NCI-H446 (cell line): ENCODE measurements at regions not wholly inside any gene's neighbourhood (a gene's known extent, or its start where the extent isn't known, plus 50 kb on each side); places are given as distances from the start of the nearest gene placed in this dataset.
A peak's percentile ranks its signal among the peaks of the same experiment; 100 is the strongest.

ENCODE experiments used
- DNase-seq, 2 experiments: peaks; one replicate each; lab custom pipeline; 2025; lab: John Stamatoyannopoulos, UW

- no peak for DNase-seq
These were observed 103.6 kb downstream of the PALM2AKAP2 start for GRCh38 chr9:109883623-109884022.

GRCh38 chr9:109886041-109886440, 106.0 kb downstream of the PALM2AKAP2 start:
- DNase-seq: no peak

- no peak for DNase-seq
These were observed 106.6 kb downstream of the PALM2AKAP2 start for GRCh38 chr9:109886617-109887016.

GRCh38 chr9:109887079-109887478, 107.1 kb downstream of the PALM2AKAP2 start:
- no peak for DNase-seq

- no peak for DNase-seq
These were observed 108.7 kb downstream of the PALM2AKAP2 start for GRCh38 chr9:109888695-109889094.

GRCh38 chr9:109889456-109889855, 109.5 kb downstream of the PALM2AKAP2 start:
- DNase-seq: no peak

- no peak for DNase-seq
These were observed 113.2 kb downstream of the PALM2AKAP2 start for GRCh38 chr9:109893241-109893640.

- no peak for DNase-seq
These were observed 114.5 kb downstream of the PALM2AKAP2 start for GRCh38 chr9:109894473-109894872.

GRCh38 chr9:109894921-109895758, 115.1 kb downstream of the PALM2AKAP2 start:
- DNase-seq: no peak

GRCh38 chr9:109901201-109901600, 121.2 kb downstream of the PALM2AKAP2 start:
- DNase-seq: no peak

GRCh38 chr9:109903515-109904138, 123.6 kb downstream of the PALM2AKAP2 start:
- DNase-seq: peak; percentile 5 to 63

GRCh38 chr9:109904666-109905065, 124.7 kb downstream of the PALM2AKAP2 start:
- no peak for DNase-seq

- no peak for DNase-seq
These were observed 125.5 kb downstream of the PALM2AKAP2 start for GRCh38 chr9:109905472-109905871.

GRCh38 chr9:109906766-109907382, 126.9 kb downstream of the PALM2AKAP2 start:
- no peak for DNase-seq

- DNase-seq: no peak
These were observed 127.4 kb downstream of the PALM2AKAP2 start for GRCh38 chr9:109907400-109907799.

- no peak for DNase-seq
These were observed 127.9 kb downstream of the PALM2AKAP2 start for GRCh38 chr9:109907810-109908458.

GRCh38 chr9:109908459-109909390, 128.7 kb downstream of the PALM2AKAP2 start:
- no peak for DNase-seq

GRCh38 chr9:109910671-109911518, 130.9 kb downstream of the PALM2AKAP2 start:
- DNase-seq: no peak

GRCh38 chr9:109912082-109912582, 132.1 kb downstream of the PALM2AKAP2 start:
- DNase-seq: no peak
